NCI-H69 (cell line): ENCODE measurements at regions not wholly inside any gene's neighbourhood (a gene's known extent, or its start where the extent isn't known, plus 50 kb on each side); places are given as distances from the start of the nearest gene placed in this dataset.
"Not testable (repeated sequence)": the region's sequence is repeated elsewhere in the genome, so short reads cannot be mapped to it uniquely, and the experiment has no call there.

Experiments
- DNase-seq: peaks from one replicate; lab custom pipeline; 2025; lab: John Stamatoyannopoulos, UW

GRCh38 chr5:39542511-39543285 lies 117.9 kb upstream of the DAB2 start:
- no peak for DNase-seq

- DNase-seq, result no peak
These were observed 117.1 kb upstream of the DAB2 start for GRCh38 chr5:39541920-39542319.

GRCh38 chr5:39539470-39539869 lies 114.7 kb upstream of the DAB2 start:
- DNase-seq, result no peak

DNA sequence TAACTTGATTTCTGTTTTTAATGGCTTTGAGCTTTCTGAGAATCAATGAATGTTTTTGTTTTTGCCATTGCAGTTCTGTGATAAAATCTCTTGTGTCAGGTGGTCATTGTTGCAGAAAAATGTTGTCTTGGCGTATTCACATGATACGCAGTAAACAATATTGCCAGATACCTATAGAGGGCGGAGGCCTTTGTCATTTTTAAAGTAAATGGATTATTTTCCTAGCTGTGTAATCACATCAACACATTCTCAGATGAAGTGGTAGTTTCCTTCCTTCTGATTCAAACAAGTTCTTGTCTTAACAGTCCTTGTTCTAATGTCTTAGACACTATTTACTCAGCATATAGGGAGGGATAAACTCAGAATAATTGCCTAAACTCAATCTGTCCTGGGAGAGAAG lies 109.9 kb upstream of the DAB2 start:
- no peak for DNase-seq

DNA sequence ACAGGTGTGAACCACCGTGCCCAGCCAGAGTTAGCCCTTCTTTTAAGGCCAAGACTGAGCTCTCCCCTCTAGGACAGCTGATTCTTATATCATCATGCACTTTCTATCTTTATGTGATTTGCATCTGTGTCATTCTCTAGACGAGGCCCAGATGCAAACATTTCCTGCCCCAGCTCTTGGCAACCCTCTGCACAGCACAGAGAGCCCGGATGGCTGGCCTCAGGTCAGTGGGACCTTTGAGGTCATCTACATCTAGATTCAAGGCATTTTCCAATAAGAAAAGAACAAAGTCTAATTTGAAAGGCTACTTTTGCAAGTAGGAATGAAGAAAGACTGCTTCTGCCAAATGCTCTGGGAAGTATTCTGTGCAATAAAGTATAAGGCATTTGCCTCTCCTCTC lies 109.0 kb upstream of the DAB2 start:
- no peak for DNase-seq

DNA sequence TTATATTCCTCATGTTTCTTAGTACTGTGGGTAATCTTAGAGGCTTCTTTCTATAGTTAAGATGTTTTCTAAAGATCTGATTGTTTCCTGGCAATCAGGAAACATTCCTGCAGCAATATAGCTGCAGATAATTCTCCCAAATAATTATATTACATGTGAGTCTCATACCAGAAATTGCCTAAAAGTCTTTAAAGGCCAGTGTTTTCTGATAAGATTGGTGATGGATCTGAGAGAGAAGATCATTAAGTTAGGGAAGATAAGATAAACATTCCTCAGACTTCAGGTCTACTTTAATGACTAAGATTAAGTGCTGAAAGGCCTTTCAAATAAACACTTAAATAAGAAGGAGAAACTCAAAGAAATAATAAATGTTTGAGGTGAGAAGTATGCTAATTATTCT lies 107.7 kb upstream of the DAB2 start:
- no peak for DNase-seq

DNA sequence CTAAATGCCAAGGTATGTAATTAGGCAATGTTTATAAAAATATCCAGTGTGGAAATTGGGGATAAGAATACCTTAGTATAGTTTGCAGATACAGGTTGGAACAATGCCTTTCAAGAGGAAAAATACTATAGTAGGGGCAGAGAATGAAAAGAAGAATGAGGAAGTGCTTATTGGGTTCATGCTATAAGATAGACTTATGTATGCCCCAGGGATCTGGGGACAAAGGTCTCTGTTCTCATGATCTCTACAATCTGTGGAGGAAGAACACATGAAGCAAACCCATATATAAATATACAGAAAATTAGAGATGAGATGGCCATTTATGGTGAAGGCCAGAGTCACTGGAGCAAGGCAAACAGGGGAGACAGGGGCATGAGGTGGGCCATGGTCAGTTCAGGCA lies 106.5 kb upstream of the DAB2 start:
- DNase-seq, result no peak

GRCh38 chr5:39526914-39527477 lies 102.2 kb upstream of the DAB2 start:
- DNase-seq, result no peak

DNA sequence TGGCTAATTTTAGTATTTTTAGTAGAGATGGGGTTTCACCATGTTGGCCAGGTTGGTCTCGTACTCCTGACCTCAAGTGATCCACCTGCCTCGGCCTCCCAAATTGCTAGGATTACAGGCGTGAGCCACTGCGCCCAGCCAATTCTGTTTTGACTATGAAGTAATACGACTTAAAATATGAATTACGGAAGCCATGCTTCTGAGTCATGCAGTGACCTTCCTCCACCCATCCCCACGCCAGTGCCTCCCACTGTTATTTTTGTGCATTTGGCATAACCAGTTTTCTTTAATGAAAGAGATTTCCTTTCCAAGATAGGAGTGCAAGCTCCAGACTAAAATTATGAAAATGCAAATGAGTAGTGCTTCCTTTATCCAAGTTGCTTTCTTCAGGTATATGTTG lies 101.0 kb upstream of the DAB2 start:
- DNase-seq, result not testable (repeated sequence)

DNA sequence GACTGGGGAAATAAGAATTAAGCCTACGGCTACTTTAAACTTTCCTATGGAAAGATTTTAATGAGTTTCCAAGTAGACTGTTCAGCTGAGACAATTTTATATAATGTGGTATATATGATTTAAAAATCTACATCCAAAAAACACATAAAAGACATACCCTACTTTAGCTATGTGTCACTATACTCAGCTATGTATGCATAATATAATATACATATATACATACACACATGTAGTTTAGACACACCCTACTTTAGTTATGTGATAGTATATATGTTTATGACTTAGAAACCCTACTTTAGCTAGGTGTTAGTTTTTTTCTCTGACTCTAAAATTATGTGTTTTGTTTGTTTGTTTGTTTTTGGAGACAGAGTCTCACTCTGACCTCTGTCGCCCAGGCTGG lies 100.5 kb upstream of the DAB2 start:
- DNase-seq, result no peak

DNA sequence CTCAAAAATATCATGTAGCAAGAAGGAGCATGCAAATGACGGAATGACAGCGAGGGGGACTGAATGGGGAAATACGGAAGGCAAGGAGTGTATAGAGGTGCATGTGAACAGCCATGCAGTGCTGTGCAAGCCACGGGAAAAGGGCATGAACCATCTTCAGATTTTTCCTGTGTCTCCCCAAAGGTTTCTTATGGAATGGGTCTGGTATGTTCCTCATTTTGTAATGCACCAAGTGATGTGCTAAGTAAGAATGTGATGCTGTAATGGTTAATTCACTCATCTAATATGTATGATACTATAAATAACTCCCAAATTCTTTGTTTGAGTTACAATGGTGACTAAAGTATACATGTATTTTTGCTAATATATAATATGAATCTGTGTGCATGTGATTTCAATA lies 99.0 kb upstream of the DAB2 start:
- no peak for DNase-seq

- DNase-seq, result no peak
These were observed 97.3 kb upstream of the DAB2 start for GRCh38 chr5:39521940-39522590.

DNA sequence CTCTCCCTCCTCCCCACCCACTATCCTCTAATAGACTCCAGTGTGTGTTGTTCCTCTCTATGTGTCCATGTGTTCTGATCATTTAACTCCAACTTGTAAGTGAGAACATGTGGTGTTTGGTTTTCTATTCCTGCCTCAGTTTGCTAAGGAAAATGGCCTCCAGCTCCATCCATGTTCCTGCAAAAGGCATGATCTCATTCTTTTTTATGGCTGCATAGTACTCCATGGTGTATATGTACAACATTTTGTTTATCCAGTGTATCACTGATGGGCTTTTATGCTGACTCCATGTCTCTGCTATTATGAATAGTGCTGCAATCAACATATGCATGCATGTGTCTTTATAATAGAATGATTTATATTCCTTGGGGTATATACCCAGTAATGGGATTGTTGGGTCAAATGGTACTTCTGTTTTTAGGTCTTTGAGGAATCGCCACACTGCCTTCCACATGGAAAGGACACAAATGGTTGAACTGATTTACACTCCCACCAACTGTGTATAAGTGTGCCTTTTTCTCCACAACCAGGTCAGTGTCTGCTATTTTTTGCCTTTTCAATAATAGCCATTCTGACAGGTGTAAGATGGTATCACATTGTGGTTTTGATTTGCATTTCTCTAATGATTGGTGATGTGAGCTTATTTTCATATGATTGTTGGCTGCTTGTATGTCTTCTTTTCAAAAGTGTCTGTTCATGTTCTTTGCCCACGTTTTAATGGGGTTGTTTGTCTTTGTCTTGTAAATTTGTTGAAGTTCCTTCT lies 96.5 kb upstream of the DAB2 start:
- no peak for DNase-seq

DNA sequence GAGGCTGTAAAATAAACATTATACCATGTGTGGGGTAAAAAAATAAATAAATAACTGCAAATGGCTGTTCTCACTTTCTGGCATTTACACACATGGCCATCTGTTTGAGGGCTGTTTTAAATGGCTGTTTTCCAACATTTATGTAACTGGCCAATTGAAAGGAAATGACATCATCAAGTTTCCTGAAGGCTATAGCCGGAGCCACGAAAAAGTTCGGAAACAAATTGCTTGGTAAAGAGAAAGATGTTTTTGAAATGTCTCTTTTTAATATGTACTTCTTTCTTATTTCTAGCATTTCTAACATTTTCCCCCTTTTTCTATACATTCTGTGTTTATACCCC lies 95.4 kb upstream of the DAB2 start:
- no peak for DNase-seq

GRCh38 chr5:39519566-39520231 lies 94.9 kb upstream of the DAB2 start:
- no peak for DNase-seq

GRCh38 chr5:39519079-39519478 lies 94.3 kb upstream of the DAB2 start:
- DNase-seq, result no peak

DNA sequence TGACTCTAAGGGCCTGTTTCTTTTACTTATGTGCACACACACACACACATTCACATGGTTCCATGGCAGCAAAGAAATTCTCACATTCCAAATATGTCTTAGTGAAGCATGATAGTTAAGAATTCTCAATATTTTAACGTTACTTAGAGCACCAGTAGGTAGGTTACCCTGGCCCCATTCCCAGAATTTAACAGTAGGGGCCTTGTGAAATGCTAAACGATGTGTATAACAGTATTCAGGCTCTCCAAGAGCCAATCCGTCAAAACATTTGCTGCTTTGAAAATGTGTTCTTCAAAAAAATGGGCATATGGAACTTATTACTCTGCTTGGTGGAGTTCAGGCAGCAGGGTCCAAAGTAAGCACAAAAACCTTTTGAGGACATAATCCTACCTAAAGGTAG lies 93.7 kb upstream of the DAB2 start:
- DNase-seq, result no peak

- no peak for DNase-seq
These were observed 93.0 kb upstream of the DAB2 start for GRCh38 chr5:39517800-39518199.

GRCh38 chr5:39515881-39516280 lies 91.1 kb upstream of the DAB2 start:
- DNase-seq, result no peak

DNA sequence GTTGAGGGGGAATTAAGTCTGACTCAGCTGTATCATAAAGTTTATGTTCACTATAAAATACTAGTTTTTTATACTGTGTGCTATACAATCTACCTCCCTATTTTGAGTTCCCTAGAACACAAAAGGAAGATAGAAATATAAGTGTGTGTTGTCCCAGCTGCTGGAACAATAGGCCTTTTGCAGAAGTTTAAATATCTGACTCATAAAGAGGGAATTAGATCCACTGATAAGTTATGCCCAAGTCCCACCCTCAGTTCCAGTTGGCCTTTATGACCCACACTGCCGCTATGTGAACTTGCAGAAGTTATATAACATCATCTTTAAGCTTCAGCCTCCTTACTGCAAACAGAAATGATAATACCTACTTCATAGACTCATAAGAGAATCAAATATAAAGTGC lies 88.5 kb upstream of the DAB2 start:
- no peak for DNase-seq

GRCh38 chr5:39506211-39506610 lies 81.4 kb upstream of the DAB2 start:
- no peak for DNase-seq

DNA sequence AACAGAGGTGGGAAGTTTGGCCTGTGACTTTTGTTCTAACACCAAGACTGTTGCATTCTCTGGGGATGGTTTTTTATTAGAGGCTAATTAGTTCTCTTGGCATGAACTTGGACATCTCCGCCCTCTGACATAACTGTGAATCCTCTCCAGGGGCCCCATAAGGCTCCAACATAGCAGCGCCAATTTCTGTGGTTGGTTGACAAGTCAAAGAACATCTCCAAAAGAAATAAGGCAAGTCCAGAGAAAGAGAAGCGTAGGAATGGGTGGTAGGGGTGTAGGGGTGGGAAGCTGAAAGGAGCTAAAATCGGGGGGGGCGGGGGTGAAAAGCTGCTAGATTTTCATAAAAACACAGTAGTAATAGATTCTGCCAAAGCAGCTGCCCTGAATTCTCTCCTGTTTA lies 81.0 kb upstream of the DAB2 start:
- DNase-seq, result no peak
